HCT116 (cell line): ENCODE measurements at regions not wholly inside any gene's neighbourhood (a gene's known extent, or its start where the extent isn't known, plus 50 kb on each side); places are given as distances from the start of the nearest gene placed in this dataset.

Experiments used
- ATAC-seq: fragments of 200-7000 bp; cut with Tn5 transposase; 2 replicates; pipeline ENCODE4 v1.9.1; 2020; ENCODE audit warnings: mild to moderate bottlenecking, moderate library complexity
- BruUV-seq: library from RNA; stranded (reverse); fragments of 400-500 nt; replicated peaks from 2 replicates; lab custom pipeline; 2021; lab: Mats Ljungman, UMichigan
- CTCF ChIA-PET: fragments of 300-600 bp; sonication (Branson Sonifier 250); formaldehyde crosslinking; loops from one replicate; lab custom pipeline; 2021; ENCODE audit warnings: antibody characterized with exemption; lab: Charles Lee
- POLR2A ChIA-PET: fragments of 300-600, 350-600 bp; sonication (Branson Sonifier 250); formaldehyde crosslinking; loops from one replicate; lab custom pipeline; 2021; ENCODE audit warnings: antibody characterized with exemption; lab: Charles Lee
- RAD21 ChIA-PET, 2 experiments: fragments of 300-600 bp; sonication (Branson Sonifier 250); formaldehyde crosslinking; loops; one replicate each; lab custom pipeline; 2023; ENCODE audit warnings: low total read pairs in 2 of 2; ENCODE audit not compliant: uncharacterized antibody in 2 of 2, unreplicated experiment in 2 of 2, low non-redundant PET in 1 of 2; lab: Charles Lee
- DNase-seq: peaks from one replicate; pipeline ENCODE4 v3.0.0-alpha.2; 2010; ENCODE audit warnings: low read depth, low spot score
- H2AFZ ChIP-seq: fragments of 200-600 bp; shearing (Covaris generic), sonication (generic); 2 replicates; pipeline ENCODE4 v1.6.1; 2017; ENCODE audit warnings: low read depth, mixed run types, mixed read lengths, antibody characterized with exemption, low read length; ENCODE audit not compliant: poor library complexity, severe bottlenecking
- H3K27ac ChIP-seq: 2 replicates; pipeline ENCODE4 v1.5.1; 2012; ENCODE audit warnings: low read depth, low read length
- H3K27me3 ChIP-seq: fragments of 200-600 bp; sonication (generic); 2 replicates; pipeline ENCODE4 v1.6.1; 2016; ENCODE audit warnings: mixed run types, low read length, mixed read lengths; ENCODE audit not compliant: insufficient read depth
- H3K36me3 ChIP-seq, 2 experiments: fragments of 200-500 bp in 1 of 2; fragments of 200-600 bp in 1 of 2; sonication (Bioruptor generic) in 1 of 2; sonication (generic) in 1 of 2; 2 replicates each; pipeline versions ENCODE4 v1.5.1 to v1.6.1; 2014 to 2016; ENCODE audit warnings: low read length in 2 of 2, inconsistent platforms in 1 of 2, mixed read lengths in 1 of 2, mixed run types in 1 of 2; ENCODE audit not compliant: insufficient read depth in 2 of 2, control insufficient read depth in 1 of 2
- H3K4me1 ChIP-seq, 2 experiments: fragments of 200-600 bp in 1 of 2; sonication (generic) in 1 of 2; 2 replicates each; pipeline versions ENCODE4 v1.5.1 to v1.6.1; 2012 to 2017; ENCODE audit warnings: low read length in 2 of 2, inconsistent platforms in 1 of 2, mild to moderate bottlenecking in 1 of 2, mixed read lengths in 1 of 2, mixed run types in 1 of 2, moderate library complexity in 1 of 2; ENCODE audit not compliant: insufficient read depth in 2 of 2, control insufficient read depth in 1 of 2
- H3K4me2 ChIP-seq: fragments of 200-600 bp; sonication (generic); 2 replicates; pipeline ENCODE4 v1.6.1; 2017; ENCODE audit warnings: mixed run types, low read length, mixed read lengths
- H3K4me3 ChIP-seq, 2 experiments: fragments of 200-600 bp in 1 of 2; sonication (generic) in 1 of 2; replicated peaks in 1 of 2; 2 replicates each; pipeline ENCODE4 v1.5.1; 2011 to 2016; ENCODE audit warnings: low read length in 2 of 2, control low read depth in 1 of 2, low read depth in 1 of 2, mild to moderate bottlenecking in 1 of 2, mixed read lengths in 1 of 2, mixed run types in 1 of 2
- H3K79me2 ChIP-seq: fragments of 200-600 bp; sonication (generic); 2 replicates; pipeline ENCODE4 v1.6.1; 2017; ENCODE audit warnings: mild to moderate bottlenecking, mixed run types, low read length, moderate library complexity, mixed read lengths; ENCODE audit not compliant: insufficient read depth
- H3K9ac ChIP-seq: fragments of 200-600 bp; sonication (generic); 2 replicates; pipeline ENCODE4 v1.6.1; 2016; ENCODE audit warnings: low read length, mixed read lengths
- H3K9me2 ChIP-seq: fragments of 200-600 bp; sonication (generic), shearing (Covaris generic); 2 replicates; pipeline ENCODE4 v1.6.1; 2017; ENCODE audit warnings: mixed run types, mild to moderate bottlenecking, moderate library complexity; ENCODE audit not compliant: insufficient read depth
- H3K9me3 ChIP-seq, 2 experiments: fragments of 200-500 bp in 1 of 2; fragments of 200-600 bp in 1 of 2; sonication (Bioruptor generic) in 1 of 2; sonication (generic) in 1 of 2; 2 replicates each; pipeline ENCODE4 v1.6.1; 2014 to 2017; ENCODE audit warnings: low read length in 2 of 2, mixed read lengths in 2 of 2, inconsistent platforms in 1 of 2, low read depth in 1 of 2, mild to moderate bottlenecking in 1 of 2, mixed run types in 1 of 2, moderate library complexity in 1 of 2; ENCODE audit not compliant: control insufficient read depth in 1 of 2, insufficient read depth in 1 of 2
- H4K20me1 ChIP-seq: fragments of 200-600 bp; sonication (generic), shearing (Covaris generic); 2 replicates; pipeline ENCODE4 v1.6.1; 2017; ENCODE audit warnings: mixed run types, mild to moderate bottlenecking, moderate library complexity; ENCODE audit not compliant: insufficient read depth
- CBX3 ChIP-seq: IDR thresholded peaks from 2 replicates; pipeline ENCODE4 v1.6.1; 2012; ENCODE audit warnings: low read depth
- CEBPB ChIP-seq: IDR thresholded peaks from 2 replicates; pipeline ENCODE4 v1.6.1; 2012; ENCODE audit warnings: low read depth
- ELF1 ChIP-seq: IDR thresholded peaks from 2 replicates; pipeline ENCODE4 v1.6.1; 2012; ENCODE audit warnings: low read depth, borderline replicate concordance
- EZH2 ChIP-seq: fragments of 200-600 bp; sonication (generic); IDR thresholded peaks from 2 replicates; pipeline ENCODE4 v1.6.1; 2017; ENCODE audit warnings: antibody characterized with exemption, mixed run types
- EZH2phosphoT487 ChIP-seq: fragments of 200-600 bp; IDR thresholded peaks from 2 replicates; pipeline ENCODE4 v1.6.1; 2018; ENCODE audit warnings: antibody characterized with exemption, borderline replicate concordance
- JUND ChIP-seq: IDR thresholded peaks from 2 replicates; pipeline ENCODE4 v1.6.1; 2012
- POLR2A ChIP-seq: IDR thresholded peaks from 2 replicates; pipeline ENCODE4 v1.7.0; 2011; ENCODE audit warnings: borderline replicate concordance; ENCODE audit not compliant: insufficient read depth, insufficient read length; ENCODE audit errors: extremely low read depth
- POLR2AphosphoS5 ChIP-seq: IDR thresholded peaks from 2 replicates; pipeline ENCODE4 v1.6.1; 2011; ENCODE audit warnings: mild to moderate bottlenecking, low read depth, low read length, moderate library complexity
- RAD21 ChIP-seq: IDR thresholded peaks from 2 replicates; pipeline ENCODE4 v1.6.1; 2012; ENCODE audit warnings: low read depth, mild to moderate bottlenecking
- SIN3A ChIP-seq: IDR thresholded peaks from 2 replicates; pipeline ENCODE4 v1.6.1; 2012; ENCODE audit warnings: low read depth
- SP1 ChIP-seq: IDR thresholded peaks from 2 replicates; pipeline ENCODE4 v1.6.1; 2012; ENCODE audit warnings: low read depth
- SRF ChIP-seq: IDR thresholded peaks from 2 replicates; pipeline ENCODE4 v1.6.1; 2012; ENCODE audit warnings: low read depth
- TCF7L2 ChIP-seq: IDR thresholded peaks from 2 replicates; pipeline ENCODE4 v1.7.0; 2011; ENCODE audit warnings: borderline replicate concordance, inconsistent platforms; ENCODE audit not compliant: insufficient read depth, insufficient read length; ENCODE audit errors: extremely low read depth
- YY1 ChIP-seq: IDR thresholded peaks from 2 replicates; pipeline ENCODE4 v1.6.1; 2011; ENCODE audit warnings: low read length, low read depth, moderate library complexity, mild to moderate bottlenecking; ENCODE audit not compliant: insufficient replicate concordance; ENCODE audit errors: extremely low read depth
- ZBTB33 ChIP-seq: IDR thresholded peaks from 2 replicates; pipeline ENCODE4 v1.6.1; 2011; ENCODE audit warnings: mild to moderate bottlenecking, low read length, moderate library complexity; ENCODE audit not compliant: insufficient replicate concordance; ENCODE audit errors: extremely low read depth
- ZNF274 ChIP-seq: fragments of 200-500 bp; sonication (Bioruptor generic); IDR thresholded peaks from 2 replicates; pipeline ENCODE4 v1.6.1; 2014; ENCODE audit warnings: mild to moderate bottlenecking, low read depth, low read length, inconsistent platforms
- intact Hi-C: fragments of 100-400 bp; cut with micrococcal nuclease; formaldehyde crosslinking; loops from 2 replicates; pipeline ENCODE4 v1.10.0; 2022
- TF ChIP-seq, protein P1 (sequence below): IDR thresholded peaks from 2 replicates; pipeline ENCODE4 v1.6.1; 2012; ENCODE audit warnings: low read depth

DNA sequence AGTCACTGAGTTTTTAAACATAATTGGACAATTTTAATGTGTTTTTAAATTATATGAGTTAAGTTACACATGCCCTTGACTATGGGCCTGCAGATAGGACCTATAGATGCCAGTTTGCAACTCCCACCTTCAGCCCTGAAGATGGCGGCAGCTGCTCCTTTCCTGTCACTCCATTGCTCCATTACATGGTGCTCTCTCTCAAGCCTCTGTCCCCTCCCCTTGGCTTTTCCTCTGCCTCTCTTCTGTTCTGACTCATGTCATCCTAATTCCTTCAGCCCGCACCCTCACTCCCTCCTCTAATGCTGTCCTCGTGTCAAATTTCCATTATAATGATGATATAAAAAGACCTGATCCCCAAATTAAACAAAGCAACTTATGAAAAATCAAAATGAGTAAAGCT is 133.7 kb upstream of the HNRNPA3 start:
- H3K9me3 ChIP-seq, result no peaks in the 10 kb centered on the region
- H2AFZ ChIP-seq, result no peak overlapping the region
- BruUV-seq, result no TSS peak
- H3K79me2 ChIP-seq, result no peaks in the 10 kb centered on the region
- H3K9me2 ChIP-seq, result no peaks in the 10 kb centered on the region
- no peak overlapping the region for H3K27ac ChIP-seq
- no peak overlapping the region for H3K9ac ChIP-seq
- ChIA-PET RAD21 (no interaction called here), CTCF (no interaction called here), POLR2A (no interaction called here)
- no peaks in the 10 kb centered on the region for H3K36me3 ChIP-seq
- H3K27me3 ChIP-seq, result peaks cover 25% of the 10 kb centered on the region; the same call in 1 of the 2 replicates
- H4K20me1 ChIP-seq, result no peaks in the 10 kb centered on the region
- no peak overlapping the region for H3K4me3 ChIP-seq
- intact Hi-C loops, result no loop called here
- H3K4me1 ChIP-seq, result no peaks in the 10 kb centered on the region
- TF ChIP-seq EZH2phosphoT487, result no peak
- no peak for TF ChIP-seq ELF1
- TF ChIP-seq JUND, result no peak
- TF ChIP-seq SIN3A, result no peak
- TF ChIP-seq YY1, result no peak
- TF ChIP-seq SP1, result no peak
- TF ChIP-seq CBX3, result no peak
- TF ChIP-seq TCF7L2, result no peak
- TF ChIP-seq ZBTB33, result no peak
- TF ChIP-seq SRF, result no peak
- TF ChIP-seq POLR2A, result no peak
- TF ChIP-seq ZNF274, result no peak
- no peak for TF ChIP-seq CEBPB
- TF ChIP-seq EZH2, result no peak
- no peak for TF ChIP-seq RAD21
- TF ChIP-seq, protein P1, sequence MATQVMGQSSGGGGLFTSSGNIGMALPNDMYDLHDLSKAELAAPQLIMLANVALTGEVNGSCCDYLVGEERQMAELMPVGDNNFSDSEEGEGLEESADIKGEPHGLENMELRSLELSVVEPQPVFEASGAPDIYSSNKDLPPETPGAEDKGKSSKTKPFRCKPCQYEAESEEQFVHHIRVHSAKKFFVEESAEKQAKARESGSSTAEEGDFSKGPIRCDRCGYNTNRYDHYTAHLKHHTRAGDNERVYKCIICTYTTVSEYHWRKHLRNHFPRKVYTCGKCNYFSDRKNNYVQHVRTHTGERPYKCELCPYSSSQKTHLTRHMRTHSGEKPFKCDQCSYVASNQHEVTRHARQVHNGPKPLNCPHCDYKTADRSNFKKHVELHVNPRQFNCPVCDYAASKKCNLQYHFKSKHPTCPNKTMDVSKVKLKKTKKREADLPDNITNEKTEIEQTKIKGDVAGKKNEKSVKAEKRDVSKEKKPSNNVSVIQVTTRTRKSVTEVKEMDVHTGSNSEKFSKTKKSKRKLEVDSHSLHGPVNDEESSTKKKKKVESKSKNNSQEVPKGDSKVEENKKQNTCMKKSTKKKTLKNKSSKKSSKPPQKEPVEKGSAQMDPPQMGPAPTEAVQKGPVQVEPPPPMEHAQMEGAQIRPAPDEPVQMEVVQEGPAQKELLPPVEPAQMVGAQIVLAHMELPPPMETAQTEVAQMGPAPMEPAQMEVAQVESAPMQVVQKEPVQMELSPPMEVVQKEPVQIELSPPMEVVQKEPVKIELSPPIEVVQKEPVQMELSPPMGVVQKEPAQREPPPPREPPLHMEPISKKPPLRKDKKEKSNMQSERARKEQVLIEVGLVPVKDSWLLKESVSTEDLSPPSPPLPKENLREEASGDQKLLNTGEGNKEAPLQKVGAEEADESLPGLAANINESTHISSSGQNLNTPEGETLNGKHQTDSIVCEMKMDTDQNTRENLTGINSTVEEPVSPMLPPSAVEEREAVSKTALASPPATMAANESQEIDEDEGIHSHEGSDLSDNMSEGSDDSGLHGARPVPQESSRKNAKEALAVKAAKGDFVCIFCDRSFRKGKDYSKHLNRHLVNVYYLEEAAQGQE, result no peak
- no peak for TF ChIP-seq POLR2AphosphoS5
- ATAC-seq (no peak), DNase-seq (no peak)
- H3K4me2 ChIP-seq, result no peak overlapping the region
